Brain microvascular endothelial cell (primary cell): ENCODE measurements at regions not wholly inside any gene's neighbourhood (a gene's known extent, or its start where the extent isn't known, plus 50 kb on each side); places are given as distances from the start of the nearest gene placed in this dataset.

ENCODE experiments used
- DNase-seq: peaks from one replicate; pipeline ENCODE4 v3.0.0-alpha.2; 2020
- H3K27ac ChIP-seq: fragments of 250-450 bp; sonication (Bioruptor Pico); 2 replicates; pipeline ENCODE4 v1.5.1; 2020; ENCODE audit warnings: mild to moderate bottlenecking, moderate library complexity
- H3K27me3 ChIP-seq: fragments of 250-450 bp; sonication (Bioruptor Pico); replicated peaks from 2 replicates; pipeline ENCODE4 v1.5.1; 2020; ENCODE audit warnings: mild to moderate bottlenecking
- H3K36me3 ChIP-seq: fragments of 250-450 bp; sonication (Bioruptor Pico); replicated peaks from 2 replicates; pipeline ENCODE4 v1.5.1; 2020; ENCODE audit warnings: mild to moderate bottlenecking
- H3K4me3 ChIP-seq: 2 replicates; pipeline ENCODE4 v1.5.1; 2011; ENCODE audit warnings: low read depth, mild to moderate bottlenecking, control low read depth, low read length, moderate library complexity
- in situ Hi-C: cut with HindIII; loops from 2 replicates; pipeline ENCODE4 v1.10.0; 2017; ENCODE audit warnings: low sequenced_read_pairs, low pct_ligation_motif_present
- TF ChIP-seq, protein P1 (sequence below): IDR thresholded peaks from 2 replicates; pipeline ENCODE4 v1.5.1; 2011; ENCODE audit warnings: low read depth, mild to moderate bottlenecking, moderate library complexity, low read length, control low read depth, inconsistent platforms; ENCODE audit errors: missing control alignments

DNA sequence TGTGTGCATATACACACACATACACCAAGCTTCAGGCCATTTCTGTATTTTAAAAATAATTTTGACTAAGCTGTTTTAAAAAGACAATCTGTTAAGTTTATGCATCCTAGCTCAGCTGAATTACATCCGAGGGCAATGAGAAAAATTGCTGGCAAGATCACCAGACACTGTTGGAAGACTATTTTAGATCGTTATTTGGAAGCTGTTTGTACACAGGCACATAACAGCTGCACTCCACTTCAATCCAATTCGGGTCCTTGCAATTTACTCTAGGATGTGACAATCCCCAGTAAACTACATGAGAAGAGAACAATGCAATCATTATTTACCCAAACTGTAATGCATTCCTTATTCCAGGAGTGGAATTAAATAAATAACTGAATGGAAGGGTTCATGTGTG is 79.3 kb upstream of the RASA1 start:
- Histone ChIP-seq H3K27me3 (no peaks in the 10 kb centered on the region), H3K36me3 (no peaks in the 10 kb centered on the region), H3K4me3 (no peak overlapping the region), H3K27ac (no peak overlapping the region)
- TF ChIP-seq, protein P1, sequence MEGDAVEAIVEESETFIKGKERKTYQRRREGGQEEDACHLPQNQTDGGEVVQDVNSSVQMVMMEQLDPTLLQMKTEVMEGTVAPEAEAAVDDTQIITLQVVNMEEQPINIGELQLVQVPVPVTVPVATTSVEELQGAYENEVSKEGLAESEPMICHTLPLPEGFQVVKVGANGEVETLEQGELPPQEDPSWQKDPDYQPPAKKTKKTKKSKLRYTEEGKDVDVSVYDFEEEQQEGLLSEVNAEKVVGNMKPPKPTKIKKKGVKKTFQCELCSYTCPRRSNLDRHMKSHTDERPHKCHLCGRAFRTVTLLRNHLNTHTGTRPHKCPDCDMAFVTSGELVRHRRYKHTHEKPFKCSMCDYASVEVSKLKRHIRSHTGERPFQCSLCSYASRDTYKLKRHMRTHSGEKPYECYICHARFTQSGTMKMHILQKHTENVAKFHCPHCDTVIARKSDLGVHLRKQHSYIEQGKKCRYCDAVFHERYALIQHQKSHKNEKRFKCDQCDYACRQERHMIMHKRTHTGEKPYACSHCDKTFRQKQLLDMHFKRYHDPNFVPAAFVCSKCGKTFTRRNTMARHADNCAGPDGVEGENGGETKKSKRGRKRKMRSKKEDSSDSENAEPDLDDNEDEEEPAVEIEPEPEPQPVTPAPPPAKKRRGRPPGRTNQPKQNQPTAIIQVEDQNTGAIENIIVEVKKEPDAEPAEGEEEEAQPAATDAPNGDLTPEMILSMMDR, result no peak
- in situ Hi-C loops, result no loop called here
- no peak for DNase-seq

- no peak for DNase-seq
- Histone ChIP-seq H3K4me3 (no peak overlapping the region), H3K27ac (no peak overlapping the region), H3K27me3 (no peaks in the 10 kb centered on the region), H3K36me3 (no peaks in the 10 kb centered on the region)
- TF ChIP-seq, protein P1, result no peak
- in situ Hi-C loops, result no loop called here
These were observed 77.6 kb upstream of the RASA1 start for GRCh38 chr5:87190041-87190440.

DNA sequence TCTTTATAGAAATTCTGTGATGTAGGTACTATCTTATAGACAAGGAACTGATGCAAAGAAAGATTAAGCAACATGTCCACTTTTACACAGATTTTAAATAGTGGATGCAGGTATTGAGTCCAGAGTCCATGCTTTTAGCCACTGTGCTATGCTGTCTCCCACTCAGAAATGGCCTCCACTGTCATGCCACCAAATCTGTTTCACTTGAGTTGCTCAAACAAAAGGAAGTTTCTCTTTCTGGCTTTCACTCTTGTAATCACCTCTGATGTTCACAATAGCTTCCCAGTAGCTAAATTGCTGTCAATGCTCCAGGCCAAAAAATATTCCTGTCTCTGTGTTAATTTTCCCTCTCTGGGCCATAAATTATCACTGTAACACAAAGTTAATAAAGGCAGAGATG is 77.0 kb upstream of the RASA1 start:
- TF ChIP-seq, protein P1, result no peak
- Histone ChIP-seq H3K27me3 (no peaks in the 10 kb centered on the region), H3K36me3 (no peaks in the 10 kb centered on the region), H3K4me3 (no peak overlapping the region), H3K27ac (no peak overlapping the region)
- no peak for DNase-seq
- in situ Hi-C loops, result no loop called here

GRCh38 chr5:87191645-87192044 is 76.0 kb upstream of the RASA1 start:
- in situ Hi-C loops, result no loop called here
- no peaks in the 10 kb centered on the region for H3K27me3 ChIP-seq

DNA sequence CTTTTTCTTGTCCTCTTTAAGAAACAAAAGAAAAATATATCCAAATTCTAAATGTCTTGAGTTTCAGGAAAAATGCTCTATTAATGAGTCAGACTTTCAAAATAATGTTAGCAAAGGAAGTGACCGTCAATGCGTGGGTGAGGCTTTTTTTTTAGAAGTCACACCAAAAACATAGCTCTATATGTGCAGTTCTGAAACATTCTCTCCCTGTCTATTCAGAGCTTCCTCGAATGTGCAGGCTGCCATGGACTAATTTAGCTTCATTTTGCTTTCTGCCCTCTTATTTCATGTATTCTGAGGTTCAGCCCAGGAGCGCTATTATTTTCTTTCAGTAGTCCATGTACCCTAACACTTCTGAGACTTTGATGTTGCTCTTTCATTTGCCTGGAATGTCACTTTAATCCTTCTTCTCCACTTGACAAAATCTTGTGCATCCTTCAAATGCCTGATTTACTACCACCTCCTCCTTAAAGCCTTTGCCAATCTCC is 72.5 kb upstream of the RASA1 start:
- Histone ChIP-seq H3K36me3 (no peaks in the 10 kb centered on the region), H3K27me3 (no peaks in the 10 kb centered on the region), H3K4me3 (no peak overlapping the region), H3K27ac (peak overlapping the region; percentile 79)
- TF ChIP-seq, protein P1, result no peak
- in situ Hi-C loops, result no loop called here
- DNase-seq, result peak; percentile 72

More at GRCh38 chr5:87191645-87192044, 76.0 kb upstream of the RASA1 start:
- DNase-seq, result no peak
- no peak overlapping the region for H3K27ac ChIP-seq
- TF ChIP-seq, protein P1, result no peak
- H3K36me3 ChIP-seq, result no peaks in the 10 kb centered on the region
- no peak overlapping the region for H3K4me3 ChIP-seq

DNA sequence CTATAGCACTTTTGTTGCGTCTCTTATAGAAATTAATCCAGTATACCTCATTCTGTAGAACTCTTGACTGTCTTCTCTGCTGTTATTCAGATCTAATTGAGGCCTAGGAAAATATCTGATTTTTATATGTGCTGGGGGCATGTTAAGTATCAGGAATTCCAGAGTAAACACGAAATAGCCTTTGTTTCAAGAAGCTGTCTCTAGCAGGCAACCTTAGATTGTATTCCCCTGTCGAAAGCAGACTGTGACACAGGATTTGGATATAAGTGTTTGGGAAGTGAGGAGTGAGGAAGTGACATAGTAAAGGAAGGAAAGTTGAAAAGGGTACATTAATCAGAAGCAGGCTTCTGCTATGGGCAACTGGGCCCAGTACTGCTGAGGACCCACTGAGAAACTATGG is 72.1 kb upstream of the RASA1 start:
- Histone ChIP-seq H3K4me3 (no peak overlapping the region), H3K36me3 (no peaks in the 10 kb centered on the region), H3K27ac (peak overlapping the region; percentile 79), H3K27me3 (no peaks in the 10 kb centered on the region)
- in situ Hi-C loops, result no loop called here
- peak; percentile 15 for DNase-seq
- TF ChIP-seq, protein P1, result no peak
